Activated T-cell treated with anti-CD3 and anti-CD28 coated beads, Interleukin-2, amount 50 U/mL, for 4 hours (primary cell): ENCODE measurements at regions not wholly inside any gene's neighbourhood (a gene's known extent, or its start where the extent isn't known, plus 50 kb on each side); places are given as distances from the start of the nearest gene placed in this dataset.

ENCODE experiments used
- ATAC-seq, 2 donors: fragments of 200-7000 bp; cut with Tn5 transposase; one replicate each; pipeline ENCODE4 v1.10.0; 2021
- DNase-seq: peaks from one replicate; pipeline ENCODE4 v3.0.0-alpha.2; 2020
- H3K27me3 Mint-ChIP-seq: one replicate; pipeline ENCODE4 v1.8.0; 2021; ENCODE audit warnings: low read depth, mixed read lengths
- H3K36me3 Mint-ChIP-seq: one replicate; pipeline ENCODE4 v1.8.0; 2022; ENCODE audit warnings: mixed read lengths; ENCODE audit not compliant: insufficient read depth
- H3K4me1 Mint-ChIP-seq: one replicate; pipeline ENCODE4 v1.8.0; 2021; ENCODE audit warnings: low read depth, mixed read lengths
- H3K4me3 Mint-ChIP-seq: one replicate; pipeline ENCODE4 v1.8.0; 2021; ENCODE audit warnings: mild to moderate bottlenecking, moderate library complexity, mixed read lengths
- H3K9me3 Mint-ChIP-seq: one replicate; pipeline ENCODE4 v1.8.0; 2021; ENCODE audit warnings: mixed read lengths

- H3K36me3 Mint-ChIP-seq = no peaks in the 10 kb centered on the region
- peaks cover 21% of the 10 kb centered on the region for H3K4me1 Mint-ChIP-seq
- DNase-seq = no peak
- ATAC-seq = no peak
- H3K4me3 Mint-ChIP-seq = no peak overlapping the region
- H3K27me3 Mint-ChIP-seq = no peaks in the 10 kb centered on the region
- H3K9me3 Mint-ChIP-seq = no peaks in the 10 kb centered on the region
These were observed 61.7 kb upstream of the SGK1 start for GRCh38 chr6:134379599-134379998.

GRCh38 chr6:134379076-134379475 lies 61.2 kb upstream of the SGK1 start:
- peak; percentile 20 for DNase-seq
- Mint-ChIP-seq H3K4me3 (no peak overlapping the region), H3K27me3 (no peaks in the 10 kb centered on the region), H3K9me3 (no peaks in the 10 kb centered on the region), H3K4me1 (peaks cover 23% of the 10 kb centered on the region), H3K36me3 (no peaks in the 10 kb centered on the region)
- ATAC-seq = peak; percentile 94 to 98

DNA sequence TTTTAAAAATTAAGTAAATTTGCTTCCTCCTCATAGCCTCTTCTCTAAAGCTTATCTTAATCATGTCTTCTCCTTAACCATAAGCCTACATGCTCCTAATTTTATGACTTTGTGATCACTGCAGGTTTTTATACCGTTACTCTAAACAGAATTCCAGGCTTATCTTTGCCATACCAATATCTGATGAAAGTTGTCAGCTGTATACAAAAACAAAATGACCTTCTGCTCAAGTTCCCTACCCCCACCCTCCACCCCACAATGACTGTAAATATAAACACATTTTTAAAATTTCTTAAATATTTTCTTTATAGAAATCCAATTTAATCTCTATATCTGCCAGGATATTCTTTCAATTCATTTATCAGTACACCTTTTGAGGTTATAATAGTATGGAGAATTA lies 60.5 kb upstream of the SGK1 start:
- Mint-ChIP-seq H3K9me3 (no peaks in the 10 kb centered on the region), H3K4me3 (no peak overlapping the region), H3K4me1 (peaks cover 27% of the 10 kb centered on the region), H3K36me3 (no peaks in the 10 kb centered on the region), H3K27me3 (no peaks in the 10 kb centered on the region)
- ATAC-seq (no peak), DNase-seq (no peak)

- Mint-ChIP-seq H3K4me1 (peaks cover 43% of the 10 kb centered on the region), H3K4me3 (no peak overlapping the region)
These were observed 58.9 kb upstream of the SGK1 start for GRCh38 chr6:134376785-134377184.

DNA sequence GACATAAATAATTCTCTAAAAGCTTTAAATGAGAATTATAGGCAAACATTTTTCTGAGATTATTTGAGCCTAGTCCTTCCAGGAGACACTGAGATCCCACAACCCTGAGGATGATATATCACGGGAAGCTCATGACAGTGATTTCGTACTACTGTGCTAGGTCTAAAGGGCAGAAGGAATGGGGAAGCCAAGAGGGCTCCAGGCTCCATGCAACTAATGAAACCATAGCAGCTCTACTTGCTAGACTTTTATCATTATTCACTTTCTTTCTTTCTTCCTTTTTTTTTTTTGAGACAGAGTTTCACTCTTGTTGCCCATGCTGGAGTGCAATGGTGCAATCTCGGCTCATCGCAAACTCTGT lies 57.3 kb upstream of the SGK1 start:
- peaks cover 37% of the 10 kb centered on the region for H3K4me1 Mint-ChIP-seq
- no peaks in the 10 kb centered on the region for H3K9me3 Mint-ChIP-seq
- DNase-seq (no peak), ATAC-seq (no peak)
- no peak overlapping the region for H3K4me3 Mint-ChIP-seq
- no peaks in the 10 kb centered on the region for H3K27me3 Mint-ChIP-seq
- H3K36me3 Mint-ChIP-seq = no peaks in the 10 kb centered on the region

More at GRCh38 chr6:134376785-134377184, 58.9 kb upstream of the SGK1 start:
- no peaks in the 10 kb centered on the region for H3K36me3 Mint-ChIP-seq
- no peaks in the 10 kb centered on the region for H3K9me3 Mint-ChIP-seq
- DNase-seq (no peak), ATAC-seq (no peak)
- no peaks in the 10 kb centered on the region for H3K27me3 Mint-ChIP-seq

DNA sequence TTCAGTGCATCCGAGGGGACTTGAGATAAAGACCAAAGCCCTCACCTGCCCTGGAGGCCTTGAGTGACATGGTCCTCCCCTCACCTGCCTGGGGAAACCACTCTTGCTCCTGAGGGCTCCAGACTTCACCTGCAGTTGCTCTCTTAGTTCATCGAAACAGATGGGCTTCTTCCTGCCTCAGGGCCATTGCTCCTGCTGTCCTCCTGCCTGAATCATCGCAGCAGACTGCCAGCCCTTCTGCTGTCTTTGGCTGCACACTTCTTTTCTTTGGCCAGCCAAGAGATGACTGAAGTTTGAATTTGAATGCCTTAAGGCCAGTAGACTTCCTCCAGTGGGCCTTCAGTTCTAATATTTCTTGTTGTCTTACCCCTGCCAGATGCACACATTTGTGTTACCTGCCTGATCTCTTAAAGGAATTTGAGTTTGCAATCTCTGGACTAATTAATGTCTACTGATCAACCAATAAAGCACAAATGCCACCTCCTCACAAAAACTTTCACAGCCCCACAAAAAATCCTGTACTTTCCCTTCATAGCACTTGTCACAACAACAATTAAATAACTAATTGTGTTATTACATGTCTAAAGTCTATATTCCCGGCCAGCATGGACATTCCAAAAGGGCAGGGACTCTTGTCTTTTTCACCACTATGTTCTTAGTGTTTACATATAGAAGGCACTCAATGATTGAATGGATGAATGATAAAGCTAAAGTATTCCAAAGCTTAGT lies 56.7 kb upstream of the SGK1 start:
- no peak for DNase-seq
- ATAC-seq = no peak
- no peaks in the 10 kb centered on the region for H3K27me3 Mint-ChIP-seq
- no peak overlapping the region for H3K4me3 Mint-ChIP-seq
- H3K9me3 Mint-ChIP-seq = no peaks in the 10 kb centered on the region
- H3K4me1 Mint-ChIP-seq = peaks cover 33% of the 10 kb centered on the region
- H3K36me3 Mint-ChIP-seq = no peaks in the 10 kb centered on the region

- no peaks in the 10 kb centered on the region for H3K9me3 Mint-ChIP-seq
- no peak overlapping the region for H3K4me3 Mint-ChIP-seq
- H3K27me3 Mint-ChIP-seq = no peaks in the 10 kb centered on the region
- H3K36me3 Mint-ChIP-seq = no peaks in the 10 kb centered on the region
- DNase-seq (no peak), ATAC-seq (no peak)
- peaks cover 27% of the 10 kb centered on the region for H3K4me1 Mint-ChIP-seq
These were observed 56.1 kb upstream of the SGK1 start for GRCh38 chr6:134373993-134374392.

GRCh38 chr6:134373282-134373922 lies 55.5 kb upstream of the SGK1 start:
- Mint-ChIP-seq H3K27me3 (no peaks in the 10 kb centered on the region), H3K36me3 (no peaks in the 10 kb centered on the region), H3K4me3 (no peak overlapping the region), H3K9me3 (no peaks in the 10 kb centered on the region), H3K4me1 (peaks cover 23% of the 10 kb centered on the region)
- ATAC-seq = peak in 1 of 2 donors; percentile 38
- no peak for DNase-seq

DNA sequence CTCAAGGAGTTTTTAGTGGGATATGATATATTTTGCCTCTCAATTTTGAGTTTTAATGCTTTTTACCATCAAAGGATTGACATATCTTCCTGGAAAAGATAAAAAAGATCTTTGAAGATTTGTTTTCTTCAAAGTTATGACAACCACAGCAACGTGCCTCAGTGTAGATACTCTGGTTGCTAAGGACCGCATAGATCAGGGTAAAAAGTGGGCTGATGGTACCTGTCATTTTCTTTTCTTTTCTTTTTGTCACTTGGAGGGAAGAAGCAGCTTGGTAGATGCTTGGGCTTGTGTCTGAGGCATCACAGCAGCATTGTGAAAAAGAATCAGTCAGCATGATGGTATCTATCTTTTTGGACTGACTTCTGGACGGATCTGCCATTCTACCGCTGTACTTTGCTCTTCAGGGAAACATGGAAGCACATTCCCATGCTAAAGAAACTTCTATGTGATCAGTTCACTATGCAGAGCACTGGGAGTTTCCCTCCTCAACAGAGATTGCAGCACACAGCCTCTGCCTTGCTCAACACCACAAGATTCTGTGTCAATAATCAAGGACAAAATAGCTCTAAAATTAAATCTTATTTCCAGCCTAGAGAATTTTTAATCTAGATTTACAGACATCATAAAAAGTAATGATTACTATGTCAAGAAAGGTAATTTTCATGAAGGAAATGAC lies 54.8 kb upstream of the SGK1 start:
- no peak for DNase-seq
- H3K4me3 Mint-ChIP-seq = no peak overlapping the region
- no peaks in the 10 kb centered on the region for H3K9me3 Mint-ChIP-seq
- H3K36me3 Mint-ChIP-seq = no peaks in the 10 kb centered on the region
- peaks cover 23% of the 10 kb centered on the region for H3K4me1 Mint-ChIP-seq
- no peaks in the 10 kb centered on the region for H3K27me3 Mint-ChIP-seq
- no peak for ATAC-seq

DNA sequence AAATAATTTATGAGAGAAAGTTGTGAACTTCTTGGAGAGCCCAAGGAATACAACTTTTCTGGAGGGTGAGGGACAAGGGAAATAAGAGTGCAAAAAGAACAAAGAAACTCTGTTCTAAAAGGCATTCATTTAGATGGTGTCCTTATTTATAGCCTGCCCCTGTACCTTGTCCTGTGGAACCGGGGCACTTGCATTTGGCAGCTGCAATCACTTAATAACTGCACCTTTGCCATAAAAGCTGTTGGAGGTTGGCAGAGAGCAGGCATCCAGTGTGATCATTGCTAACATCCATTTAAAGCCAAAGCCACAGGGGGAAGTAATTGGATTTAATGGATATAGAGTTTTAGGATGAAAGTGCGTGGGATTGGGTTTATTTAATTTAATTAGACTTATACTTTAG lies 50.8 kb upstream of the SGK1 start:
- Mint-ChIP-seq H3K9me3 (no peaks in the 10 kb centered on the region), H3K4me3 (no peak overlapping the region), H3K36me3 (no peaks in the 10 kb centered on the region), H3K4me1 (peaks cover 18% of the 10 kb centered on the region), H3K27me3 (no peaks in the 10 kb centered on the region)
- DNase-seq (no peak), ATAC-seq (no peak)
